Psoas muscle (tissue), 7 donors: ENCODE measurements at regions not wholly inside any gene's neighbourhood (a gene's known extent, or its start where the extent isn't known, plus 50 kb on each side); places are given as distances from the start of the nearest gene placed in this dataset.

Experiments used
- ATAC-seq, 4 donors: fragments of 200-7000 bp; cut with Tn5 transposase; one replicate each; pipeline ENCODE4 v1.9.1; 2020; ENCODE audit warnings: moderate library complexity in 3 of 4, mild to moderate bottlenecking in 2 of 4
- DNase-seq, 2 donors: peaks; one replicate each; pipeline ENCODE4 v3.0.0-alpha.2; 2020
- H3K27ac ChIP-seq: fragments of 200-600 bp; one replicate; pipeline ENCODE4 v1.8.0; 2022
- H3K27me3 ChIP-seq, 3 donors: fragments of 200-600 bp in 1 of 3; one replicate each; pipeline versions ENCODE4 v1.6.1 to v1.8.0; 2013 to 2022; ENCODE audit warnings: low read length in 2 of 3, mild to moderate bottlenecking in 2 of 3, moderate library complexity in 1 of 3; ENCODE audit not compliant: insufficient read depth in 3 of 3
- H3K36me3 ChIP-seq, 2 donors: fragments of 200-600 bp in 1 of 2; one replicate each; pipeline versions ENCODE4 v1.6.1 to v1.8.0; 2013 to 2022; ENCODE audit warnings: low read depth in 1 of 2, mild to moderate bottlenecking in 1 of 2, moderate library complexity in 1 of 2; ENCODE audit not compliant: insufficient read depth in 1 of 2
- H3K4me1 ChIP-seq: fragments of 200-600 bp; one replicate; pipeline ENCODE4 v1.8.0; 2022
- H3K4me3 ChIP-seq: fragments of 200-600 bp; one replicate; pipeline ENCODE4 v1.8.0; 2022; ENCODE audit warnings: mild to moderate bottlenecking
- H3K9me3 ChIP-seq: fragments of 200-600 bp; one replicate; pipeline ENCODE4 v1.8.0; 2022
- CTCF ChIP-seq: fragments of 200-600 bp; IDR thresholded peaks from one replicate; pipeline ENCODE4 v1.8.0; 2022; ENCODE audit warnings: antibody characterized with exemption
- WGBS, 3 donors: extraction: QIAGEN DNeasy Blood & Tissue Kit; methylation state at CpG; one replicate each; pipeline versions ENCODE4 v1.1.6 to v1.1.7; 2013; 5-methylcytosine and 5-hydroxymethylcytosine counted together
- intact Hi-C, 2 donors: fragments of 100-400 bp; cut with DNase I; formaldehyde crosslinking; loops; one replicate each; pipeline versions ENCODE4 v1.11.0 to v1.14.2; 2022
- donor health status: healthy with polysubstance abuse.
- donor health status: DM: no; HTN: no; CAD: no; lungs with moderate emphysema.
- donor health status: Bipolar disorder and iron deficiency.
- donor health status: healthy.
- donor health status: DM: yes; HTN: yes; CAD: no.
- donor health status: DM: no; HTN: no; CAD: no.
- donor health status: DM: yes; HTN: yes; CAD: no.

- no peaks in the 10 kb centered on the region for H3K36me3 ChIP-seq
- no peaks in the 10 kb centered on the region for H3K4me1 ChIP-seq
- DNase-seq (no peak), ATAC-seq (no peak)
- WGBS, 3 donors, result 53 to 63% (median 57%) methylated on average over 6 of the region's 6 CpGs
- no peak for TF ChIP-seq CTCF
- H3K27me3 ChIP-seq, result no peaks in the 10 kb centered on the region
- no peaks in the 10 kb centered on the region for H3K9me3 ChIP-seq
- no peak overlapping the region for H3K4me3 ChIP-seq
- intact Hi-C loops, result no loop called here
- no peak overlapping the region for H3K27ac ChIP-seq
Observed at GRCh38 chr5:67437905-67438845, 241.6 kb upstream of the CD180 start.

- Histone ChIP-seq H3K27ac (no peak overlapping the region), H3K4me1 (no peaks in the 10 kb centered on the region), H3K9me3 (no peaks in the 10 kb centered on the region), H3K4me3 (no peak overlapping the region), H3K27me3 (no peaks in the 10 kb centered on the region), H3K36me3 (no peaks in the 10 kb centered on the region)
- intact Hi-C loops, result no loop called here
- 37 to 47% (median 41%) methylated on average over 2 of the region's 2 CpGs for WGBS, 3 donors
- DNase-seq, result no peak
- TF ChIP-seq CTCF, result no peak
- ATAC-seq, result no peak
Observed at GRCh38 chr5:67435032-67435431, 238.4 kb upstream of the CD180 start.

DNA sequence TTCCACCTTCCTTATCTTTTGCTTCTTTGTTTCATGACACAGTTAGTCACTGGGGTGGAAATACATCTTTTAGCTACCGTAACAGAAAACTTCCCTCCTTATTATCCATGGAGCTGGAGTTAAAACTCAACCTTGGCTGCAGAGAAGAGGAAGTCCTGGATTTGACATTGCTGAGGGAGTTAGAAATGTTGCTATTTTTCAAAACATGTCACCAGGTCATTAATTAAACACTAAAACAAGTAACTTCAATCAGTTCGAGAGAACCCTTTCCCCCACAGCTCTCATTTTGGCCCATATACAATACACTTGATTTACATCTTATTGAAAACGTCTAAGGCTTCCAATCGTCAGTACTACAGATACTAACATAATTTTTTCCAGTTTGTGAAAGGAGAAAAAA lies 237.9 kb upstream of the CD180 start:
- Histone ChIP-seq H3K4me3 (no peak overlapping the region), H3K27ac (no peak overlapping the region), H3K36me3 (no peaks in the 10 kb centered on the region), H3K9me3 (no peaks in the 10 kb centered on the region), H3K27me3 (no peaks in the 10 kb centered on the region), H3K4me1 (no peaks in the 10 kb centered on the region)
- no peak for DNase-seq
- 23 to 45% (median 30%) methylated on average over 4 of the region's 4 CpGs for WGBS, 3 donors
- no peak for TF ChIP-seq CTCF
- no peak for ATAC-seq
- intact Hi-C loops, result no loop called here

- no peak for ATAC-seq
- H3K9me3 ChIP-seq, result no peaks in the 10 kb centered on the region
- H3K4me1 ChIP-seq, result no peaks in the 10 kb centered on the region
- no peaks in the 10 kb centered on the region for H3K36me3 ChIP-seq
- no peak for DNase-seq
- WGBS, 3 donors, result 89 to 92% (median 89%) methylated on average over 3 of the region's 3 CpGs
- H3K4me3 ChIP-seq, result no peak overlapping the region
- intact Hi-C loops, result no loop called here
- no peaks in the 10 kb centered on the region for H3K27me3 ChIP-seq
- H3K27ac ChIP-seq, result no peak overlapping the region
- no peak for TF ChIP-seq CTCF
Observed at GRCh38 chr5:67432606-67433005, 236.0 kb upstream of the CD180 start.

DNA sequence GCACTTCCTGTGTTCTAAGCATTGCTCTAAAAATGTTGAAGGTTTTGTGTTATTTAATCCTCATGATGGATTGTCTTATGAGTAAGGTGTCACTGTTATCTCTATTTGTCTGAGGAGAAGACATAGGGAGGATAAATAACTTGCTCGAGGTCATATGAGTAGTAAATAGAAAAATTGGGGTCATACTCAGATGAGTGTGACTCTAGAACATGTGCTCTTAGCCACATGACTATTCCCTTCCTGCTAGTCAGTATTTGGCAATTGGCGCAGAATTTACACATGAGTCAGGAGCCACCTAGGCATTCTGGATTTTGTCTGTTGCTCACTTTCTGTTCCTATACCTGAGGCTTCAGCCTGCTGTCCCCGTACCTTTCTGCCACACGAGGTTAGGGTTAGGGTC lies 234.6 kb upstream of the CD180 start:
- H3K27me3 ChIP-seq, result no peaks in the 10 kb centered on the region
- H3K4me1 ChIP-seq, result no peaks in the 10 kb centered on the region
- DNase-seq (no peak), ATAC-seq (peak in 1 of 4 donors; percentile 51)
- 83 to 98% (median 91%) methylated on average over 4 of the region's 4 CpGs for WGBS, 3 donors
- no peak overlapping the region for H3K4me3 ChIP-seq
- no peaks in the 10 kb centered on the region for H3K9me3 ChIP-seq
- intact Hi-C loops, result no loop called here
- H3K27ac ChIP-seq, result no peak overlapping the region
- TF ChIP-seq CTCF, result no peak
- H3K36me3 ChIP-seq, result no peaks in the 10 kb centered on the region
